GM19328 (cell line): ENCODE measurements at regions not wholly inside any gene's neighbourhood (a gene's known extent, or its start where the extent isn't known, plus 50 kb on each side); places are given as distances from the start of the nearest gene placed in this dataset.

Experiments
- ATAC-seq: cut with Tn5 transposase; IDR thresholded peaks from one replicate; pipeline ENCODE4 v1.9.1; 2021; ENCODE audit warnings: mild to moderate bottlenecking, moderate library complexity; ENCODE audit not compliant: unreplicated experiment

GRCh38 chr9:79001012-79001411 is 570.8 kb upstream of the TLE4 start:
- no peak for ATAC-seq

GRCh38 chr9:79003514-79003913 is 568.3 kb upstream of the TLE4 start:
- no peak for ATAC-seq

- no peak for ATAC-seq
These were observed 567.7 kb upstream of the TLE4 start for GRCh38 chr9:79004032-79004431.

GRCh38 chr9:79006546-79006945 is 565.2 kb upstream of the TLE4 start:
- ATAC-seq, result no peak

GRCh38 chr9:79007701-79008483 is 563.9 kb upstream of the TLE4 start:
- peak; percentile 89 for ATAC-seq

GRCh38 chr9:79008916-79009315 is 562.8 kb upstream of the TLE4 start:
- ATAC-seq, result no peak

GRCh38 chr9:79011461-79011860 is 560.3 kb upstream of the TLE4 start:
- ATAC-seq, result no peak

GRCh38 chr9:79012561-79012960 is 559.2 kb upstream of the TLE4 start:
- no peak for ATAC-seq

GRCh38 chr9:79013715-79014610 is 557.8 kb upstream of the TLE4 start:
- no peak for ATAC-seq

GRCh38 chr9:79014929-79015699 is 556.7 kb upstream of the TLE4 start:
- ATAC-seq, result no peak

- ATAC-seq, result no peak
These were observed 555.8 kb upstream of the TLE4 start for GRCh38 chr9:79015951-79016350.

GRCh38 chr9:79020276-79020675 is 551.5 kb upstream of the TLE4 start:
- no peak for ATAC-seq

- no peak for ATAC-seq
These were observed 550.7 kb upstream of the TLE4 start for GRCh38 chr9:79021084-79021483.

GRCh38 chr9:79023134-79023580 is 548.6 kb upstream of the TLE4 start:
- no peak for ATAC-seq

GRCh38 chr9:79026316-79026715 is 545.4 kb upstream of the TLE4 start:
- no peak for ATAC-seq

- ATAC-seq, result no peak
These were observed 543.7 kb upstream of the TLE4 start for GRCh38 chr9:79028101-79028500.

GRCh38 chr9:79034583-79034982 is 537.2 kb upstream of the TLE4 start:
- no peak for ATAC-seq

GRCh38 chr9:79037338-79037737 is 534.4 kb upstream of the TLE4 start:
- no peak for ATAC-seq

GRCh38 chr9:79040671-79041070 is 531.1 kb upstream of the TLE4 start:
- no peak for ATAC-seq

- no peak for ATAC-seq
These were observed 530.5 kb upstream of the TLE4 start for GRCh38 chr9:79041266-79041665.

GRCh38 chr9:79043916-79044315 is 527.8 kb upstream of the TLE4 start:
- ATAC-seq, result no peak
